IMR-90 (cell line): ENCODE measurements at regions not wholly inside any gene's neighbourhood (a gene's known extent, or its start where the extent isn't known, plus 50 kb on each side); places are given as distances from the start of the nearest gene placed in this dataset.

Experiments used
- ATAC-seq: fragments of 200-7000 bp; cut with Tn5 transposase; 2 replicates; pipeline ENCODE4 v1.9.1; 2020; ENCODE audit warnings: low read depth, mild to moderate bottlenecking, moderate library complexity
- BruUV-seq: library from RNA; stranded (reverse); fragments of 400-500 nt; replicated peaks from 2 replicates; lab custom pipeline; 2021; lab: Mats Ljungman, UMichigan
- CTCF ChIA-PET: fragments of 300-600 bp; formaldehyde crosslinking; extraction: SDS; loops from one replicate; lab custom pipeline; 2021; ENCODE audit warnings: antibody characterized with exemption; lab: Yijun Ruan, JAX
- POLR2A ChIA-PET: fragments of 300-600 bp; sonication (Branson Sonifier 250); formaldehyde crosslinking; loops from one replicate; lab custom pipeline; 2022; ENCODE audit warnings: antibody characterized with exemption; ENCODE audit not compliant: unreplicated experiment; lab: Charles Lee
- DNase-seq: peaks from one replicate; pipeline ENCODE4 v3.0.0; 2013
- H2AFZ ChIP-seq: replicated peaks from 2 replicates; pipeline ENCODE3; 2013; ENCODE audit warnings: low read length, mild to moderate bottlenecking; ENCODE audit not compliant: poor library complexity
- H2AK5ac ChIP-seq: 2 replicates; pipeline ENCODE4 v1.6.1; 2013; ENCODE audit warnings: low read depth, low read length, inconsistent platforms
- H2AK9ac ChIP-seq: replicated peaks from 2 replicates; pipeline ENCODE3; 2013; ENCODE audit warnings: mild to moderate bottlenecking, low read depth, low read length, moderate library complexity; ENCODE audit not compliant: poor library complexity
- H2BK120ac ChIP-seq: 2 replicates; pipeline ENCODE4 v1.6.1; 2013; ENCODE audit warnings: low read depth, low read length, inconsistent platforms
- H2BK15ac ChIP-seq: 3 replicates; pipeline ENCODE4 v1.6.1; 2013; ENCODE audit warnings: low read depth, low read length, inconsistent platforms
- H2BK20ac ChIP-seq: 2 replicates; pipeline ENCODE4 v1.6.1; 2013; ENCODE audit warnings: low read depth, mild to moderate bottlenecking, inconsistent platforms, low read length, moderate library complexity
- H2BK5ac ChIP-seq: 2 replicates; pipeline ENCODE4 v1.6.1; 2013; ENCODE audit warnings: mild to moderate bottlenecking, low read depth, low read length, inconsistent platforms; ENCODE audit not compliant: poor library complexity, severe bottlenecking
- H3K14ac ChIP-seq: replicated peaks from 2 replicates; pipeline ENCODE4 v1.6.1; 2013; ENCODE audit warnings: low read depth, low read length, inconsistent platforms
- H3K18ac ChIP-seq: 2 replicates; pipeline ENCODE4 v1.6.1; 2013; ENCODE audit warnings: low read depth, low read length, control low read depth
- H3K23ac ChIP-seq: 2 replicates; pipeline ENCODE4 v1.6.1; 2013; ENCODE audit warnings: low read depth, low read length, inconsistent platforms
- H3K27ac ChIP-seq: 2 replicates; pipeline ENCODE4 v1.5.1; 2013; ENCODE audit warnings: mild to moderate bottlenecking, control low read depth, low read length; ENCODE audit not compliant: insufficient read depth
- H3K27me3 ChIP-seq: 2 replicates; pipeline ENCODE4 v1.6.1; 2013; ENCODE audit warnings: low read length; ENCODE audit not compliant: control insufficient read depth, insufficient read depth
- H3K36me3 ChIP-seq: 2 replicates; pipeline ENCODE4 v1.6.1; 2013; ENCODE audit warnings: low read length, mixed read lengths; ENCODE audit not compliant: control insufficient read depth, insufficient read depth
- H3K4ac ChIP-seq: 2 replicates; pipeline ENCODE4 v1.6.1; 2013; ENCODE audit warnings: low read depth, low read length, inconsistent platforms
- H3K4me1 ChIP-seq: 2 replicates; pipeline ENCODE4 v1.6.1; 2013; ENCODE audit warnings: low read length, mixed read lengths; ENCODE audit not compliant: control insufficient read depth, insufficient read depth
- H3K4me2 ChIP-seq: 2 replicates; pipeline ENCODE4 v1.6.1; 2013; ENCODE audit warnings: low read depth, mild to moderate bottlenecking, control low read depth, low read length, moderate library complexity
- H3K4me3 ChIP-seq: 2 replicates; pipeline ENCODE4 v1.5.1; 2013; ENCODE audit warnings: low read depth, mild to moderate bottlenecking, control low read depth, low read length, moderate library complexity; ENCODE audit not compliant: insufficient read depth
- H3K56ac ChIP-seq: 2 replicates; pipeline ENCODE4 v1.6.1; 2013; ENCODE audit warnings: low read length, inconsistent platforms; ENCODE audit not compliant: insufficient read depth; ENCODE audit errors: extremely low read depth
- H3K79me1 ChIP-seq, 2 experiments: 2 replicates each; pipeline ENCODE4 v1.6.1; 2013; ENCODE audit warnings: low read length in 2 of 2, inconsistent platforms in 1 of 2, low read depth in 1 of 2
- H3K9ac ChIP-seq: 2 replicates; pipeline ENCODE4 v1.6.1; 2013; ENCODE audit warnings: low read depth, low read length, control low read depth
- H3K9me1 ChIP-seq: 2 replicates; pipeline ENCODE4 v1.6.1; 2013; ENCODE audit warnings: low read length, inconsistent platforms; ENCODE audit not compliant: insufficient read depth
- H3K9me3 ChIP-seq: 2 replicates; pipeline ENCODE4 v1.6.1; 2013; ENCODE audit warnings: low read length; ENCODE audit not compliant: control insufficient read depth, insufficient read depth
- H4K20me1 ChIP-seq: 2 replicates; pipeline ENCODE4 v1.6.1; 2013; ENCODE audit warnings: low read length, inconsistent platforms; ENCODE audit not compliant: insufficient read depth
- H4K5ac ChIP-seq: 2 replicates; pipeline ENCODE4 v1.6.1; 2013; ENCODE audit warnings: mild to moderate bottlenecking, low read depth, low read length, control low read depth
- H4K8ac ChIP-seq, 2 experiments: 2 replicates each; pipeline ENCODE4 v1.6.1; 2013; ENCODE audit warnings: low read depth in 2 of 2, low read length in 2 of 2, control low read depth in 1 of 2, inconsistent platforms in 1 of 2
- H4K91ac ChIP-seq: 2 replicates; pipeline ENCODE4 v1.6.1; 2013; ENCODE audit warnings: low read depth, low read length, inconsistent platforms; ENCODE audit not compliant: insufficient read depth
- MAFK ChIP-seq: IDR thresholded peaks from 2 replicates; pipeline ENCODE4 v1.6.1; 2012; ENCODE audit warnings: low read depth, low read length, improper control_type of control experiment
- MAZ ChIP-seq: IDR thresholded peaks from 2 replicates; pipeline ENCODE4 v1.6.1; 2012; ENCODE audit warnings: low read depth, mild to moderate bottlenecking, low read length, improper control_type of control experiment, moderate library complexity, borderline replicate concordance
- POLR2A ChIP-seq: IDR thresholded peaks from 2 replicates; pipeline ENCODE4 v1.6.1; 2012; ENCODE audit warnings: mild to moderate bottlenecking, low read depth, low read length
- RAD21 ChIP-seq: IDR thresholded peaks from 2 replicates; pipeline ENCODE4 v1.6.1; 2012; ENCODE audit warnings: low read length, improper control_type of control experiment
- RCOR1 ChIP-seq: IDR thresholded peaks from 2 replicates; pipeline ENCODE4 v1.6.1; 2012; ENCODE audit warnings: mild to moderate bottlenecking, low read length, improper control_type of control experiment; ENCODE audit not compliant: insufficient replicate concordance
- RFX5 ChIP-seq: IDR thresholded peaks from 2 replicates; pipeline ENCODE4 v1.8.0; 2012; ENCODE audit warnings: low read depth, mild to moderate bottlenecking, low read length, moderate library complexity
- SMC3 ChIP-seq: fragments of 150-350 bp; IDR thresholded peaks from 2 replicates; pipeline ENCODE4 v1.6.1; 2016; ENCODE audit warnings: low read depth, mild to moderate bottlenecking, antibody characterized with exemption, low read length, moderate library complexity
- dilution Hi-C: fragments of 300-500 bp; cut with HindIII; formaldehyde crosslinking; loops from one replicate; pipeline ENCODE4 v1.14.3; 2018; ENCODE audit warnings: low sequenced_read_pairs; ENCODE audit not compliant: unreplicated experiment
- in situ Hi-C: fragments of 300-500 bp; cut with MboI; formaldehyde crosslinking; loops from 3 replicates; pipeline ENCODE4 v1.14.3; 2019; ENCODE audit warnings: low sequenced_read_pairs, inconsistent platforms, mixed read lengths
- intact Hi-C: fragments of 100-400 bp; cut with micrococcal nuclease; formaldehyde crosslinking; loops from 2 replicates; pipeline ENCODE4 v1.10.0; 2022
- TF ChIP-seq, protein P1 (sequence below): fragments of 150-350 bp; IDR thresholded peaks from 2 replicates; pipeline ENCODE4 v1.6.1; 2017; ENCODE audit warnings: mild to moderate bottlenecking, antibody characterized with exemption, low read length, low read depth

- H2AK9ac ChIP-seq = no peak overlapping the region
- no peak overlapping the region for H3K18ac ChIP-seq
- no peak overlapping the region for H4K91ac ChIP-seq
- CTCF ChIA-PET = no interaction called here
- H2BK15ac ChIP-seq = 0 out of 3 replicates have a peak overlapping the region, but pooled peaks have one; percentile 10
- H3K36me3 ChIP-seq = no peaks in the 10 kb centered on the region
- H4K8ac ChIP-seq = no peak overlapping the region
- H3K4ac ChIP-seq = no peak overlapping the region
- no peak overlapping the region for H3K9ac ChIP-seq
- TF ChIP-seq MAFK (no peak), RCOR1 (no peak), POLR2A (no peak), MAZ (no peak), RAD21 (no peak), RFX5 (no peak), SMC3 (no peak)
- TF ChIP-seq, protein P1, sequence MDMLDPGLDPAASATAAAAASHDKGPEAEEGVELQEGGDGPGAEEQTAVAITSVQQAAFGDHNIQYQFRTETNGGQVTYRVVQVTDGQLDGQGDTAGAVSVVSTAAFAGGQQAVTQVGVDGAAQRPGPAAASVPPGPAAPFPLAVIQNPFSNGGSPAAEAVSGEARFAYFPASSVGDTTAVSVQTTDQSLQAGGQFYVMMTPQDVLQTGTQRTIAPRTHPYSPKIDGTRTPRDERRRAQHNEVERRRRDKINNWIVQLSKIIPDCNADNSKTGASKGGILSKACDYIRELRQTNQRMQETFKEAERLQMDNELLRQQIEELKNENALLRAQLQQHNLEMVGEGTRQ = no peak
- no peak overlapping the region for H3K23ac ChIP-seq
- H3K4me1 ChIP-seq = peaks cover 3% of the 10 kb centered on the region; the same call in 1 of the 2 replicates
- no peak overlapping the region for H3K4me2 ChIP-seq
- 0 out of 2 replicates have a peak overlapping the region, but pooled peaks have one; percentile 6 for H2BK20ac ChIP-seq
- no peak overlapping the region for H2BK120ac ChIP-seq
- H2AK5ac ChIP-seq = no peak overlapping the region
- H3K79me1 ChIP-seq = no peaks in the 10 kb centered on the region
- no peak for ATAC-seq
- POLR2A ChIA-PET = no interaction called here
- no peak overlapping the region for H2BK5ac ChIP-seq
- in situ Hi-C loops = no loop called here
- intact Hi-C loops = no loop called here
- no peaks in the 10 kb centered on the region for H3K9me1 ChIP-seq
- H4K5ac ChIP-seq = no peak overlapping the region
- dilution Hi-C loops = no loop called here
- no peak overlapping the region for H2AFZ ChIP-seq
- no peak overlapping the region for H3K4me3 ChIP-seq
- DNase-seq = no peak
- H4K20me1 ChIP-seq = no peaks in the 10 kb centered on the region
- H3K56ac ChIP-seq = no peak overlapping the region
- no TSS peak for BruUV-seq
- H3K27ac ChIP-seq = no peak overlapping the region
- H3K27me3 ChIP-seq = no peaks in the 10 kb centered on the region
- 0 out of 2 replicates have a peak, but pooled peaks cover 2% of the 10 kb centered on the region for H3K9me3 ChIP-seq
- peak overlapping the region; percentile 40; the same call in 1 of the 2 replicates for H3K14ac ChIP-seq
These were observed 798.9 kb downstream of the KCNA4 start for GRCh38 chr11:29217901-29218300.
